ENCODE measurements at regions not wholly inside any gene's neighbourhood (a gene's known extent, or its start where the extent isn't known, plus 50 kb on each side); places are given as distances from the start of the nearest gene placed in this dataset.

GRCh38 chr14:86532219-86532618, 1002.3 kb downstream of the FLRT2 start:
- H3K79me2 ChIP-seq (ENCODE audit: insufficient read depth, low read length) = no peaks in the 10 kb centered on the region
- H4K20me1 ChIP-seq (ENCODE audit: insufficient read depth, low read length) = no peaks in the 10 kb centered on the region
- H3K9me3 ChIP-seq (ENCODE audit: insufficient read depth, low read length, severe bottlenecking) = no peaks in the 10 kb centered on the region
- H3K27me3 ChIP-seq (ENCODE audit: insufficient read depth, low read length, poor library complexity) = no peaks in the 10 kb centered on the region
- ATAC-seq (ENCODE audit: insufficient read depth, low read depth) = no peak
- no peak for DNase-seq
- H3K27ac ChIP-seq (ENCODE audit: low read length) = no peak overlapping the region
- H3K4me1 ChIP-seq (ENCODE audit: insufficient read depth, low read length) = no peaks in the 10 kb centered on the region
- H3K9ac ChIP-seq (ENCODE audit: low read depth, low read length) = no peak overlapping the region
- H3K4me2 ChIP-seq (ENCODE audit: insufficient read depth, low read length) = no peak overlapping the region
- H3K36me3 ChIP-seq (ENCODE audit: insufficient read depth, low read length) = no peaks in the 10 kb centered on the region
- H2AFZ ChIP-seq (ENCODE audit: low read depth, low read length) = no peak overlapping the region
- H3K4me3 ChIP-seq (ENCODE audit: low read depth in 1 of 2, low read length in 2 of 2) = no peak overlapping the region
- TF ChIP-seq EZH2 (IDR thresholded peaks at IDR 0.05; ENCODE audit: borderline replicate concordance, low read depth, low read length, severe bottlenecking) (no peak), CTCF (IDR thresholded peaks at IDR 0.05; ENCODE audit: borderline replicate concordance, extremely low read depth, low read length, poor library complexity, severe bottlenecking) (no peak)

GRCh38 chr14:86530457-86530856, 1000.5 kb downstream of the FLRT2 start:
- H4K20me1 ChIP-seq (ENCODE audit: insufficient read depth, low read length) = no peaks in the 10 kb centered on the region
- no peak for DNase-seq
- H2AFZ ChIP-seq (ENCODE audit: low read depth, low read length) = no peak overlapping the region
- H3K27ac ChIP-seq (ENCODE audit: low read length) = no peak overlapping the region
- no peaks in the 10 kb centered on the region for H3K4me1 ChIP-seq (ENCODE audit: insufficient read depth, low read length)
- H3K79me2 ChIP-seq (ENCODE audit: insufficient read depth, low read length) = no peaks in the 10 kb centered on the region
- H3K27me3 ChIP-seq (ENCODE audit: insufficient read depth, low read length, poor library complexity) = no peaks in the 10 kb centered on the region
- ATAC-seq (ENCODE audit: insufficient read depth, low read depth) = no peak
- no peaks in the 10 kb centered on the region for H3K36me3 ChIP-seq (ENCODE audit: insufficient read depth, low read length)
- no peak overlapping the region for H3K4me3 ChIP-seq (ENCODE audit: low read depth in 1 of 2, low read length in 2 of 2)
- no peak overlapping the region for H3K9ac ChIP-seq (ENCODE audit: low read depth, low read length)
- no peak overlapping the region for H3K4me2 ChIP-seq (ENCODE audit: insufficient read depth, low read length)
- no peaks in the 10 kb centered on the region for H3K9me3 ChIP-seq (ENCODE audit: insufficient read depth, low read length, severe bottlenecking)
- no peak for TF ChIP-seq CTCF (IDR thresholded peaks at IDR 0.05; ENCODE audit: borderline replicate concordance, extremely low read depth, low read length, poor library complexity, severe bottlenecking)
- TF ChIP-seq EZH2 (IDR thresholded peaks at IDR 0.05; ENCODE audit: borderline replicate concordance, low read depth, low read length, severe bottlenecking) = no peak

GRCh38 chr14:86527312-86527711, 997.4 kb downstream of the FLRT2 start:
- H3K9ac ChIP-seq (ENCODE audit: low read depth, low read length) = no peak overlapping the region
- no peak overlapping the region for H3K27ac ChIP-seq (ENCODE audit: low read length)
- DNase-seq = no peak
- no peaks in the 10 kb centered on the region for H3K4me1 ChIP-seq (ENCODE audit: insufficient read depth, low read length)
- ATAC-seq (ENCODE audit: insufficient read depth, low read depth) = no peak
- no peak overlapping the region for H3K4me3 ChIP-seq (ENCODE audit: low read depth in 1 of 2, low read length in 2 of 2)
- no peak overlapping the region for H2AFZ ChIP-seq (ENCODE audit: low read depth, low read length)
- H3K36me3 ChIP-seq (ENCODE audit: insufficient read depth, low read length) = no peaks in the 10 kb centered on the region
- no peaks in the 10 kb centered on the region for H3K27me3 ChIP-seq (ENCODE audit: insufficient read depth, low read length, poor library complexity)
- H3K4me2 ChIP-seq (ENCODE audit: insufficient read depth, low read length) = no peak overlapping the region
- H3K79me2 ChIP-seq (ENCODE audit: insufficient read depth, low read length) = no peaks in the 10 kb centered on the region
- no peaks in the 10 kb centered on the region for H4K20me1 ChIP-seq (ENCODE audit: insufficient read depth, low read length)
- no peaks in the 10 kb centered on the region for H3K9me3 ChIP-seq (ENCODE audit: insufficient read depth, low read length, severe bottlenecking)
- TF ChIP-seq CTCF (IDR thresholded peaks at IDR 0.05; ENCODE audit: borderline replicate concordance, extremely low read depth, low read length, poor library complexity, severe bottlenecking) = no peak
- TF ChIP-seq EZH2 (IDR thresholded peaks at IDR 0.05; ENCODE audit: borderline replicate concordance, low read depth, low read length, severe bottlenecking) = no peak

GRCh38 chr14:86525673-86526072, 995.7 kb downstream of the FLRT2 start:
- no peak overlapping the region for H3K4me3 ChIP-seq (ENCODE audit: low read depth in 1 of 2, low read length in 2 of 2)
- TF ChIP-seq CTCF (IDR thresholded peaks at IDR 0.05; ENCODE audit: borderline replicate concordance, extremely low read depth, low read length, poor library complexity, severe bottlenecking) (no peak), EZH2 (IDR thresholded peaks at IDR 0.05; ENCODE audit: borderline replicate concordance, low read depth, low read length, severe bottlenecking) (no peak)
- no peak overlapping the region for H3K4me2 ChIP-seq (ENCODE audit: insufficient read depth, low read length)
- no peaks in the 10 kb centered on the region for H4K20me1 ChIP-seq (ENCODE audit: insufficient read depth, low read length)
- DNase-seq (no peak), ATAC-seq (ENCODE audit: insufficient read depth, low read depth) (no peak)
- no peak overlapping the region for H2AFZ ChIP-seq (ENCODE audit: low read depth, low read length)
- no peaks in the 10 kb centered on the region for H3K27me3 ChIP-seq (ENCODE audit: insufficient read depth, low read length, poor library complexity)
- H3K36me3 ChIP-seq (ENCODE audit: insufficient read depth, low read length) = no peaks in the 10 kb centered on the region
- H3K9ac ChIP-seq (ENCODE audit: low read depth, low read length) = no peak overlapping the region
- H3K4me1 ChIP-seq (ENCODE audit: insufficient read depth, low read length) = no peaks in the 10 kb centered on the region
- no peak overlapping the region for H3K27ac ChIP-seq (ENCODE audit: low read length)
- H3K79me2 ChIP-seq (ENCODE audit: insufficient read depth, low read length) = no peaks in the 10 kb centered on the region
- H3K9me3 ChIP-seq (ENCODE audit: insufficient read depth, low read length, severe bottlenecking) = no peaks in the 10 kb centered on the region
